ENCODE measurements at regions not wholly inside any gene's neighbourhood (a gene's known extent, or its start where the extent isn't known, plus 50 kb on each side); places are given as distances from the start of the nearest gene placed in this dataset.
A peak's percentile ranks its signal among the peaks of the same experiment; 100 is the strongest.
"Not testable (repeated sequence)": the region's sequence is repeated elsewhere in the genome, so short reads cannot be mapped to it uniquely, and the experiment has no call there.

- not testable (repeated sequence) for DNase-seq
These were observed 93.4 kb upstream of the TRIM24 start for GRCh38 chr7:138366676-138367075.

- no peak for DNase-seq
These were observed 90.3 kb upstream of the TRIM24 start for GRCh38 chr7:138369797-138370196.

GRCh38 chr7:138370956-138371355 lies 89.1 kb upstream of the TRIM24 start:
- DNase-seq = no peak

GRCh38 chr7:138374119-138374693 lies 85.9 kb upstream of the TRIM24 start:
- no peak for DNase-seq

GRCh38 chr7:138377306-138377705 lies 82.8 kb upstream of the TRIM24 start:
- no peak for DNase-seq

- DNase-seq = no peak
These were observed 81.1 kb upstream of the TRIM24 start for GRCh38 chr7:138378741-138379559.

GRCh38 chr7:138382862-138383565 lies 77.0 kb upstream of the TRIM24 start:
- DNase-seq = no peak

- no peak for DNase-seq
These were observed 73.2 kb upstream of the TRIM24 start for GRCh38 chr7:138386821-138387220.

GRCh38 chr7:138387755-138388475 lies 72.1 kb upstream of the TRIM24 start:
- DNase-seq = no peak

- no peak for DNase-seq
These were observed 71.2 kb upstream of the TRIM24 start for GRCh38 chr7:138388673-138389491.

GRCh38 chr7:138395763-138396162 lies 64.3 kb upstream of the TRIM24 start:
- DNase-seq = no peak

GRCh38 chr7:138396251-138397070 lies 63.6 kb upstream of the TRIM24 start:
- DNase-seq = peak in 1 of 51 donors; percentile 1

GRCh38 chr7:138397071-138397433 lies 63.0 kb upstream of the TRIM24 start:
- not testable (repeated sequence) for DNase-seq

- DNase-seq = no peak
These were observed 61.2 kb upstream of the TRIM24 start for GRCh38 chr7:138398857-138399256.

- no peak for DNase-seq
These were observed 59.6 kb upstream of the TRIM24 start for GRCh38 chr7:138400400-138400886.

GRCh38 chr7:138402749-138403148 lies 57.3 kb upstream of the TRIM24 start:
- no peak for DNase-seq

GRCh38 chr7:138405496-138405895 lies 54.6 kb upstream of the TRIM24 start:
- DNase-seq = no peak

- no peak for DNase-seq
These were observed 52.3 kb upstream of the TRIM24 start for GRCh38 chr7:138407792-138408191.

Measured in hypothalamus (tissue), 51 donors.